Neural cell (in vitro differentiated cells): ENCODE measurements at regions not wholly inside any gene's neighbourhood (a gene's known extent, or its start where the extent isn't known, plus 50 kb on each side); places are given as distances from the start of the nearest gene placed in this dataset.

Experiments used
- H2AFZ ChIP-seq: fragments of 200-600, 300-800 bp; sonication (generic), shearing (Covaris generic); 2 replicates; pipeline ENCODE4 v1.6.0; 2014; ENCODE audit warnings: low read depth, mild to moderate bottlenecking, antibody characterized with exemption, low read length, moderate library complexity
- H3F3A ChIP-seq: fragments of 200-600 bp; shearing (Covaris generic); 2 replicates; pipeline ENCODE4 v1.6.1; 2016; ENCODE audit warnings: mild to moderate bottlenecking, moderate library complexity, mixed read lengths, antibody characterized with exemption, low read length; ENCODE audit not compliant: insufficient read depth, poor library complexity, severe bottlenecking
- H3K27ac ChIP-seq: fragments of 200-600, 300-800 bp; sonication (generic), shearing (Covaris generic); 2 replicates; pipeline ENCODE4 v1.5.1; 2014; ENCODE audit warnings: mild to moderate bottlenecking, low read length, moderate library complexity
- H3K27me3 ChIP-seq: fragments of 300-800, 200-600 bp; sonication (generic), shearing (Covaris generic); 2 replicates; pipeline ENCODE4 v1.6.0; 2014; ENCODE audit warnings: mild to moderate bottlenecking, low read depth, low read length, moderate library complexity; ENCODE audit not compliant: insufficient read depth
- H3K36me3 ChIP-seq: fragments of 300-800, 200-600 bp; sonication (generic), shearing (Covaris generic); 2 replicates; pipeline ENCODE4 v1.5.1; 2014; ENCODE audit warnings: mild to moderate bottlenecking, antibody characterized with exemption, low read length, moderate library complexity; ENCODE audit not compliant: insufficient read depth
- H3K4me2 ChIP-seq: fragments of 300-800, 200-600 bp; sonication (generic), shearing (Covaris generic); 2 replicates; pipeline ENCODE4 v1.6.0; 2014; ENCODE audit warnings: mild to moderate bottlenecking, low read length
- H3K4me3 ChIP-seq: fragments of 300-800, 200-600 bp; sonication (generic), shearing (Covaris generic); 2 replicates; pipeline ENCODE4 v1.5.1; 2014; ENCODE audit warnings: mild to moderate bottlenecking, low read length, moderate library complexity
- H3K79me2 ChIP-seq: fragments of 200-600 bp; shearing (Covaris generic); replicated peaks from 2 replicates; pipeline ENCODE4 v1.6.0; 2014; ENCODE audit warnings: mild to moderate bottlenecking, low read length, moderate library complexity; ENCODE audit not compliant: insufficient read depth
- H3K9ac ChIP-seq: fragments of 300-800, 200-600 bp; sonication (generic), shearing (Covaris generic); 2 replicates; pipeline ENCODE4 v1.6.1; 2016; ENCODE audit warnings: mild to moderate bottlenecking, low read length, mixed read lengths
- H3K9me2 ChIP-seq: fragments of 200-600 bp; shearing (Covaris generic); 2 replicates; pipeline ENCODE4 v1.6.1; 2016; ENCODE audit warnings: mild to moderate bottlenecking, low read length, mixed read lengths; ENCODE audit not compliant: insufficient read depth
- H3K9me3 ChIP-seq: fragments of 200-600, 300-800 bp; sonication (generic), shearing (Covaris generic); 2 replicates; pipeline ENCODE4 v1.6.1; 2016; ENCODE audit warnings: mild to moderate bottlenecking, mixed run types, low read length, moderate library complexity, mixed read lengths
- H4K20me1 ChIP-seq: fragments of 200-600 bp; shearing (Covaris generic); 2 replicates; pipeline ENCODE4 v1.6.1; 2016; ENCODE audit warnings: mild to moderate bottlenecking, mixed run types; ENCODE audit not compliant: insufficient read depth
- EP300 ChIP-seq: fragments of 450-650 bp; conservative IDR thresholded peaks from 2 replicates; pipeline ENCODE4 v1.6.1; 2014; ENCODE audit warnings: antibody characterized with exemption, mild to moderate bottlenecking, moderate library complexity; ENCODE audit not compliant: poor library complexity, severe bottlenecking
- EZH2 ChIP-seq: fragments of 200-600, 300-800 bp; shearing (Covaris generic), sonication (generic); IDR thresholded peaks from 2 replicates; pipeline ENCODE4 v1.6.1; 2014; ENCODE audit warnings: antibody characterized with exemption, low read length, borderline replicate concordance, mild to moderate bottlenecking; ENCODE audit not compliant: insufficient read depth, poor library complexity, severe bottlenecking
- MXI1 ChIP-seq: fragments of 450-650 bp; conservative IDR thresholded peaks from 2 replicates; pipeline ENCODE4 v1.6.1; 2014; ENCODE audit warnings: antibody characterized with exemption, mild to moderate bottlenecking; ENCODE audit not compliant: poor library complexity, severe bottlenecking
- POLR2AphosphoS5 ChIP-seq: IDR thresholded peaks from 2 replicates; pipeline ENCODE4 v1.6.1; 2012
- RAD21 ChIP-seq: fragments of 450-650 bp; conservative IDR thresholded peaks from 2 replicates; pipeline ENCODE4 v1.6.1; 2014; ENCODE audit warnings: antibody characterized with exemption, mild to moderate bottlenecking, moderate library complexity
- REST ChIP-seq: IDR thresholded peaks from 2 replicates; pipeline ENCODE4 v1.6.1; 2012; ENCODE audit warnings: borderline replicate concordance
- SMC3 ChIP-seq: fragments of 450-650 bp; conservative IDR thresholded peaks from 2 replicates; pipeline ENCODE4 v1.6.1; 2014; ENCODE audit warnings: antibody characterized with exemption, mild to moderate bottlenecking, moderate library complexity; ENCODE audit not compliant: poor library complexity
- TAF1 ChIP-seq: IDR thresholded peaks from 2 replicates; pipeline ENCODE4 v1.6.1; 2012; ENCODE audit warnings: low read depth
- TF ChIP-seq, protein P1 (sequence below): fragments of 450-650 bp; IDR thresholded peaks from 2 replicates; pipeline ENCODE4 v1.5.1; 2014; ENCODE audit warnings: antibody characterized with exemption, mild to moderate bottlenecking, moderate library complexity; ENCODE audit not compliant: poor library complexity, severe bottlenecking

DNA sequence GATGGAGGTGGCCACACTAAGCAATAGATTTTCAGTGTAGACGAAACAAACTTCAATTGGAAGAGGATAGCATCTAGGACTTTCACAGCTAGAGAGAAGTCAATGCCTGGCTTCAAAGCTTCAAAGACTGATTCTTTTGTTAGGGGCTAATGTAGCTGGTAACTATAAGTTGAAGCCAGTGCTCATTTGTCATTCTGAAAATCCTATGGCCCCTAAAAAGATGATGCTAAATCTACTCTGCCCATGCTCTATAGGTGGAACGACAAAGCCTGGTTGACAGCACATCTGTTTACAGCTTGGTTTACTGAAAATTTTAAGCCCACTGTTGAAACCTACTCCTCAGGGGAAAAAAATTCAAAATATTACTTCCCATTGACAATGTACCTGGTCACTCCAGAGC is 226.7 kb downstream of the BCAS1 start:
- Histone ChIP-seq H3K4me2 (no peak overlapping the region), H3K27ac (no peak overlapping the region), H3K4me3 (no peak overlapping the region), H3K79me2 (no peaks in the 10 kb centered on the region), H3K36me3 (no peaks in the 10 kb centered on the region), H3F3A (no peaks in the 10 kb centered on the region), H4K20me1 (no peaks in the 10 kb centered on the region), H3K9me3 (no peaks in the 10 kb centered on the region), H3K9me2 (no peaks in the 10 kb centered on the region), H3K27me3 (no peaks in the 10 kb centered on the region), H3K9ac (no peak overlapping the region), H2AFZ (no peak overlapping the region)
- TF ChIP-seq POLR2AphosphoS5 (no peak), EZH2 (no peak), MXI1 (no peak), RAD21 (no peak)
- TF ChIP-seq, protein P1, sequence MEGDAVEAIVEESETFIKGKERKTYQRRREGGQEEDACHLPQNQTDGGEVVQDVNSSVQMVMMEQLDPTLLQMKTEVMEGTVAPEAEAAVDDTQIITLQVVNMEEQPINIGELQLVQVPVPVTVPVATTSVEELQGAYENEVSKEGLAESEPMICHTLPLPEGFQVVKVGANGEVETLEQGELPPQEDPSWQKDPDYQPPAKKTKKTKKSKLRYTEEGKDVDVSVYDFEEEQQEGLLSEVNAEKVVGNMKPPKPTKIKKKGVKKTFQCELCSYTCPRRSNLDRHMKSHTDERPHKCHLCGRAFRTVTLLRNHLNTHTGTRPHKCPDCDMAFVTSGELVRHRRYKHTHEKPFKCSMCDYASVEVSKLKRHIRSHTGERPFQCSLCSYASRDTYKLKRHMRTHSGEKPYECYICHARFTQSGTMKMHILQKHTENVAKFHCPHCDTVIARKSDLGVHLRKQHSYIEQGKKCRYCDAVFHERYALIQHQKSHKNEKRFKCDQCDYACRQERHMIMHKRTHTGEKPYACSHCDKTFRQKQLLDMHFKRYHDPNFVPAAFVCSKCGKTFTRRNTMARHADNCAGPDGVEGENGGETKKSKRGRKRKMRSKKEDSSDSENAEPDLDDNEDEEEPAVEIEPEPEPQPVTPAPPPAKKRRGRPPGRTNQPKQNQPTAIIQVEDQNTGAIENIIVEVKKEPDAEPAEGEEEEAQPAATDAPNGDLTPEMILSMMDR: no peak

GRCh38 chr20:53842301-53843099 is 227.9 kb downstream of the BCAS1 start:
- Histone ChIP-seq H3K9me3 (no peaks in the 10 kb centered on the region), H3K79me2 (no peaks in the 10 kb centered on the region), H3K36me3 (no peaks in the 10 kb centered on the region), H3K27ac (no peak overlapping the region), H4K20me1 (no peaks in the 10 kb centered on the region), H3K9ac (no peak overlapping the region), H3K4me2 (no peak overlapping the region), H3F3A (no peaks in the 10 kb centered on the region), H2AFZ (no peak overlapping the region), H3K27me3 (no peaks in the 10 kb centered on the region), H3K9me2 (no peaks in the 10 kb centered on the region), H3K4me3 (no peak overlapping the region)
- TF ChIP-seq RAD21 (no peak), TAF1 (no peak), SMC3 (no peak), MXI1 (no peak), POLR2AphosphoS5 (no peak), EZH2 (no peak), REST (no peak), EP300 (no peak)
- TF ChIP-seq, protein P1: no peak
